Activated CD4-positive, alpha-beta T cell treated with anti-CD3 and anti-CD28 coated beads, Interleukin-2, amount 50 U/mL, for 4 hours (primary cell): ENCODE measurements at regions not wholly inside any gene's neighbourhood (a gene's known extent, or its start where the extent isn't known, plus 50 kb on each side); places are given as distances from the start of the nearest gene placed in this dataset.

Experiments used
- DNase-seq, 2 experiments: peaks; one replicate each; pipeline ENCODE4 v3.0.0-alpha.2; 2020

GRCh38 chr19:5216141-5216847 lies 124.3 kb downstream of the PTPRS start:
- DNase-seq: no peak

GRCh38 chr19:5215431-5215830 lies 125.2 kb downstream of the PTPRS start:
- DNase-seq: no peak

- no peak for DNase-seq
These were observed 125.7 kb downstream of the PTPRS start for GRCh38 chr19:5214902-5215301.

GRCh38 chr19:5214371-5214770 lies 126.2 kb downstream of the PTPRS start:
- no peak for DNase-seq

GRCh38 chr19:5213667-5214066 lies 126.9 kb downstream of the PTPRS start:
- no peak for DNase-seq

GRCh38 chr19:5212101-5212500 lies 128.5 kb downstream of the PTPRS start:
- DNase-seq: no peak

GRCh38 chr19:5211217-5211822 lies 129.3 kb downstream of the PTPRS start:
- no peak for DNase-seq

GRCh38 chr19:5210556-5210955 lies 130.1 kb downstream of the PTPRS start:
- no peak for DNase-seq

- no peak for DNase-seq
These were observed 132.8 kb downstream of the PTPRS start for GRCh38 chr19:5207806-5208205.

GRCh38 chr19:5206751-5207075 lies 133.9 kb downstream of the PTPRS start:
- DNase-seq: no peak

- DNase-seq: no peak
These were observed 134.5 kb downstream of the PTPRS start for GRCh38 chr19:5205937-5206750.

- DNase-seq: peak in 1 of 2 experiments; percentile 6
These were observed 135.2 kb downstream of the PTPRS start for GRCh38 chr19:5205381-5205780.

- DNase-seq: no peak
These were observed 136.4 kb downstream of the PTPRS start for GRCh38 chr19:5204212-5204611.
